Loucy (cell line): ENCODE measurements at regions not wholly inside any gene's neighbourhood (a gene's known extent, or its start where the extent isn't known, plus 50 kb on each side); places are given as distances from the start of the nearest gene placed in this dataset.

Experiments
- H2AFZ ChIP-seq: fragments of 200-600 bp; sonication (generic); 2 replicates; pipeline ENCODE4 v1.6.0; 2016; ENCODE audit warnings: antibody characterized with exemption, mild to moderate bottlenecking, low read length, moderate library complexity
- H3F3A ChIP-seq: fragments of 200-600 bp; 2 replicates; pipeline ENCODE4 v1.6.0; 2016; ENCODE audit warnings: antibody characterized with exemption, low read depth, mild to moderate bottlenecking
- H3K27me3 ChIP-seq: fragments of 200-600 bp; sonication (generic); 2 replicates; pipeline ENCODE4 v1.6.1; 2014; ENCODE audit warnings: low read length, mild to moderate bottlenecking; ENCODE audit not compliant: insufficient read depth, poor library complexity, severe bottlenecking
- H3K36me3 ChIP-seq: fragments of 200-600 bp; sonication (generic); 2 replicates; pipeline ENCODE4 v1.6.1; 2016; ENCODE audit warnings: low read length; ENCODE audit not compliant: insufficient read depth
- H3K4me1 ChIP-seq: fragments of 200-600 bp; sonication (generic); 2 replicates; pipeline ENCODE4 v1.5.1; 2014; ENCODE audit warnings: low read length, mild to moderate bottlenecking; ENCODE audit not compliant: insufficient read depth, poor library complexity, severe bottlenecking
- H3K4me2 ChIP-seq: fragments of 200-600 bp; sonication (generic); 2 replicates; pipeline ENCODE4 v1.6.0; 2014; ENCODE audit warnings: antibody characterized with exemption, low read length, low read depth, mild to moderate bottlenecking; ENCODE audit not compliant: poor library complexity, severe bottlenecking
- H3K4me3 ChIP-seq: fragments of 200-600 bp; sonication (generic); 2 replicates; pipeline ENCODE4 v1.5.1; 2014; ENCODE audit warnings: low read length, mild to moderate bottlenecking, mixed read lengths; ENCODE audit not compliant: poor library complexity, severe bottlenecking
- H3K79me2 ChIP-seq: fragments of 200-600 bp; sonication (generic); 2 replicates; pipeline ENCODE4 v1.6.1; 2014; ENCODE audit warnings: low read length; ENCODE audit not compliant: insufficient read depth
- H3K9ac ChIP-seq: fragments of 200-600 bp; sonication (generic); 2 replicates; pipeline ENCODE4 v1.6.0; 2014; ENCODE audit warnings: mild to moderate bottlenecking, low read depth, low read length, moderate library complexity; ENCODE audit not compliant: poor library complexity, severe bottlenecking
- H3K9me2 ChIP-seq: fragments of 200-600 bp; sonication (generic); replicated peaks from 2 replicates; pipeline ENCODE4 v1.6.1; 2016; ENCODE audit warnings: low read depth, low read length, mixed read lengths
- H3K9me3 ChIP-seq: fragments of 200-600 bp; sonication (generic); 2 replicates; pipeline ENCODE4 v1.6.1; 2014; ENCODE audit warnings: mild to moderate bottlenecking, antibody characterized with exemption, low read length, low read depth; ENCODE audit not compliant: insufficient read depth
- H4K20me1 ChIP-seq: fragments of 200-600 bp; sonication (generic); 2 replicates; pipeline ENCODE4 v1.6.0; 2014; ENCODE audit warnings: antibody characterized with exemption, low read length, mild to moderate bottlenecking; ENCODE audit not compliant: insufficient read depth, poor library complexity, severe bottlenecking
- EZH2phosphoT487 ChIP-seq: fragments of 200-600 bp; IDR thresholded peaks from 2 replicates; pipeline ENCODE4 v1.6.1; 2018; ENCODE audit warnings: antibody characterized with exemption, mild to moderate bottlenecking, moderate library complexity, borderline replicate concordance
- TF ChIP-seq, protein P1 (sequence below): fragments of 200-600 bp; sonication (generic); conservative IDR thresholded peaks from 2 replicates; pipeline ENCODE4 v1.5.1; 2014; ENCODE audit warnings: mild to moderate bottlenecking, antibody characterized with exemption, low read length

DNA sequence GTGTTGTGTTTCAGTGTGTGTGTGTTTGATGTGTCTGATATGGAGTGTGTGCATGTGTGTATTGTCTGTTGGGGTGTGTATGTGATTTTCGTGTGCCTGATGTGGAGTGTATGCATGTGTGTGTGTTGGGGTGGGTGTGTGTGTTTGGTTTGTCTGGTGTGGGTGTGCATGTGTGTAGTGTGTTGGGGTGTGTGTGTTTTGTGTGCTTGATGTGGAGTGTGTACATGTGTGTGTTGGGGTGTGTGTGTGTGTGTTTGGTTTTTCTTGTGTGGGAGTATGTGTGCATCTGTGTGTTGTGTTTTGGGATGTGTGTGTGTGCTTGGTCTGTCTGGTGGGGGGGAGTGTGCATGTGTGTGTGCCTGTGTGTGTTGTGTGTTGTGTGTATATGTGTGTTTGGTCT, 247.4 kb upstream of the ST6GAL2 start:
- Histone ChIP-seq H3K36me3 (no peaks in the 10 kb centered on the region), H3K79me2 (no peaks in the 10 kb centered on the region), H3K9me3 (no peaks in the 10 kb centered on the region), H3K9ac (no peak overlapping the region), H4K20me1 (no peaks in the 10 kb centered on the region), H3F3A (no peaks in the 10 kb centered on the region), H2AFZ (no peak overlapping the region), H3K9me2 (no peaks in the 10 kb centered on the region), H3K4me1 (no peaks in the 10 kb centered on the region), H3K4me2 (no peak overlapping the region), H3K27me3 (no peaks in the 10 kb centered on the region), H3K4me3 (no peak overlapping the region)
- TF ChIP-seq, protein P1, sequence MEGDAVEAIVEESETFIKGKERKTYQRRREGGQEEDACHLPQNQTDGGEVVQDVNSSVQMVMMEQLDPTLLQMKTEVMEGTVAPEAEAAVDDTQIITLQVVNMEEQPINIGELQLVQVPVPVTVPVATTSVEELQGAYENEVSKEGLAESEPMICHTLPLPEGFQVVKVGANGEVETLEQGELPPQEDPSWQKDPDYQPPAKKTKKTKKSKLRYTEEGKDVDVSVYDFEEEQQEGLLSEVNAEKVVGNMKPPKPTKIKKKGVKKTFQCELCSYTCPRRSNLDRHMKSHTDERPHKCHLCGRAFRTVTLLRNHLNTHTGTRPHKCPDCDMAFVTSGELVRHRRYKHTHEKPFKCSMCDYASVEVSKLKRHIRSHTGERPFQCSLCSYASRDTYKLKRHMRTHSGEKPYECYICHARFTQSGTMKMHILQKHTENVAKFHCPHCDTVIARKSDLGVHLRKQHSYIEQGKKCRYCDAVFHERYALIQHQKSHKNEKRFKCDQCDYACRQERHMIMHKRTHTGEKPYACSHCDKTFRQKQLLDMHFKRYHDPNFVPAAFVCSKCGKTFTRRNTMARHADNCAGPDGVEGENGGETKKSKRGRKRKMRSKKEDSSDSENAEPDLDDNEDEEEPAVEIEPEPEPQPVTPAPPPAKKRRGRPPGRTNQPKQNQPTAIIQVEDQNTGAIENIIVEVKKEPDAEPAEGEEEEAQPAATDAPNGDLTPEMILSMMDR = no peak
- no peak for TF ChIP-seq EZH2phosphoT487

DNA sequence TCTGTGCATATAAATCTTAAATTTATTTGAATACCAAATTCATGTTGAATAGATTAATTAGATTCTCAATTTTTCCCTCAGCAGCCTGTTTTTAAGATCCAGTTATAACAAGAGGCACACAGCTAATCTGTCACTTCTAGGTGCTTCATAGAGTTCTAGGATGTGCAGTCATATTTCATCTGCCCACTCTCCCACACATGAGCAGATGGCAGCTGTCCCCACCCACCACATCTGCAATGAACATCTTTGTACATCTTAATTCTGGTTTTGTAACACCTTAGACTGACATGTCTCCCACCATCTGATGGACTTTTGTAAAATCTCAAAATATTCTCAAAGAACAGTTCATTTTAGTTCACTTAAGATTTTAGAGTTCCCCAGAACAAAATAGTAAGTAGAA, 250.8 kb upstream of the ST6GAL2 start:
- TF ChIP-seq, protein P1 = no peak
- TF ChIP-seq EZH2phosphoT487 = no peak
- H3K9ac ChIP-seq = no peak overlapping the region
- H3K4me1 ChIP-seq = no peaks in the 10 kb centered on the region

DNA sequence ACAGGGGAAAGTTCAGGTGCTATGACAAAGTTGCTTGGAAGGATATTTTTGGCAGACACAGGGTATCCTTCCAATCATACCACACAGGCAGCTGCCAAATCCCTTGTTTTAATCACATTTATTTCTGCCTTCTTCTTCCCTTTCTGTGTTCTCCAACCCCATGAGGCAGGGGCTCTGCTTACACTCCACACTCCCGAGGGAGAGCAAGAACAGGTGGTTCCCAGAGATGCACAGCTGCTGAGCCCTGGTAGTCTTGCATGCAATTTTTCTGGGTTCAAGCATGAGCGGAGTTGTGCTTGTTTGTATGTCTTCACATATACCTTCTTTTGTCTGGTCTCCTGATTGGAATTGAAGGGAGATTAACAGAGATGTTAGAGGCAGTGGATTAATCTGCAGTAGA, 251.7 kb upstream of the ST6GAL2 start:
- Histone ChIP-seq H3K4me2 (no peak overlapping the region), H3K9me3 (no peaks in the 10 kb centered on the region), H4K20me1 (no peaks in the 10 kb centered on the region), H3K79me2 (no peaks in the 10 kb centered on the region), H3K4me1 (no peaks in the 10 kb centered on the region), H3K27me3 (no peaks in the 10 kb centered on the region), H3F3A (no peaks in the 10 kb centered on the region), H3K36me3 (no peaks in the 10 kb centered on the region), H3K9me2 (no peaks in the 10 kb centered on the region), H3K4me3 (no peak overlapping the region), H2AFZ (no peak overlapping the region), H3K9ac (no peak overlapping the region)
- TF ChIP-seq, protein P1 = no peak
- TF ChIP-seq EZH2phosphoT487 = no peak

More for the DNA sequence above, 250.8 kb upstream of the ST6GAL2 start:
- H3K9me3 ChIP-seq = no peaks in the 10 kb centered on the region
- no peak overlapping the region for H2AFZ ChIP-seq
- H4K20me1 ChIP-seq = no peaks in the 10 kb centered on the region
- no peak overlapping the region for H3K4me3 ChIP-seq
- H3K79me2 ChIP-seq = no peaks in the 10 kb centered on the region
- no peaks in the 10 kb centered on the region for H3K9me2 ChIP-seq
- H3K4me2 ChIP-seq = no peak overlapping the region
- no peaks in the 10 kb centered on the region for H3F3A ChIP-seq
- no peaks in the 10 kb centered on the region for H3K36me3 ChIP-seq
- no peaks in the 10 kb centered on the region for H3K27me3 ChIP-seq
